ENCODE measurements at regions not wholly inside any gene's neighbourhood (a gene's known extent, or its start where the extent isn't known, plus 50 kb on each side); places are given as distances from the start of the nearest gene placed in this dataset.

DNA sequence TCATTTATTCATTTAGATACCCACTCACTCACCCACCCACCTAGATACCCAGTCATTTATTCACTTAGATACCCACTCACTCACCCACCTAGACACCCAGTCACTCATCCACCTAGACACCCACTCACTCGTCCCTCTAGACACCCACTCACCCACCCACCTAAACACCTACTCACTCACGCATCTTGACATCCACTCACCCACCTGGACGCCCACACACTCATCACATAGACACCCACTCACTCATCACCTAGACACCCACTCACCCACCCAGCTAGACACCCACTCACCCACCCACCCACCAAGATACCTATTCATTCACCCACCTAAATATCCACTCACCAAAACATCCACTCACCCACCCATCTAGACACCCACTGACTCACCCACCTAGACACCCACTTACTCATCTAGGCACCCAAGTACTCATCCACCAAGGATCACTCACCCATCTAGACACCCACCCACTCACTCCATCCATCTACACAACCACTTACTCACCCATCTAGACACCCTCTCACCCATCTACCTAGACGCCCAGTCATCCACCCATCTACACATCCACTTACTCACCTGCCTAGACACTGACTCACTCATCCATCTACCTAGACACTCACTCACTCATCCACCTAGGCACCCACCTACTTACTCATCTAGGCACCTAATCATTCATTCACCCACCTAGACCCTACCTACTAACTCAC is 723.7 kb upstream of the RAB6C start:
- H3K27me3 ChIP-seq: no peaks in the 10 kb centered on the region
- TF ChIP-seq, protein P1, sequence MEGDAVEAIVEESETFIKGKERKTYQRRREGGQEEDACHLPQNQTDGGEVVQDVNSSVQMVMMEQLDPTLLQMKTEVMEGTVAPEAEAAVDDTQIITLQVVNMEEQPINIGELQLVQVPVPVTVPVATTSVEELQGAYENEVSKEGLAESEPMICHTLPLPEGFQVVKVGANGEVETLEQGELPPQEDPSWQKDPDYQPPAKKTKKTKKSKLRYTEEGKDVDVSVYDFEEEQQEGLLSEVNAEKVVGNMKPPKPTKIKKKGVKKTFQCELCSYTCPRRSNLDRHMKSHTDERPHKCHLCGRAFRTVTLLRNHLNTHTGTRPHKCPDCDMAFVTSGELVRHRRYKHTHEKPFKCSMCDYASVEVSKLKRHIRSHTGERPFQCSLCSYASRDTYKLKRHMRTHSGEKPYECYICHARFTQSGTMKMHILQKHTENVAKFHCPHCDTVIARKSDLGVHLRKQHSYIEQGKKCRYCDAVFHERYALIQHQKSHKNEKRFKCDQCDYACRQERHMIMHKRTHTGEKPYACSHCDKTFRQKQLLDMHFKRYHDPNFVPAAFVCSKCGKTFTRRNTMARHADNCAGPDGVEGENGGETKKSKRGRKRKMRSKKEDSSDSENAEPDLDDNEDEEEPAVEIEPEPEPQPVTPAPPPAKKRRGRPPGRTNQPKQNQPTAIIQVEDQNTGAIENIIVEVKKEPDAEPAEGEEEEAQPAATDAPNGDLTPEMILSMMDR (IDR thresholded peaks at IDR 0.05): no peak
- TF ChIP-seq EP300 (IDR thresholded peaks at IDR 0.05) (no peak), POLR2A (IDR thresholded peaks at IDR 0.05) (no peak)
- no peak overlapping the region for H3K27ac ChIP-seq
- no peak for DNase-seq (ENCODE audit: low spot score in 2 of 2)
- H3K4me3 ChIP-seq: no peak overlapping the region
- no peaks in the 10 kb centered on the region for H3K36me3 ChIP-seq
- H3K9me3 ChIP-seq: peaks cover 0 to 26% (median 2%) of the 10 kb centered on the region in 4 donors
- 87 to 90% methylated on average over 4 of the region's 4 CpGs for WGBS, 2 donors
- peaks cover 0 to 5% (median 0%) of the 10 kb centered on the region in 4 donors for H3K4me1 ChIP-seq

DNA sequence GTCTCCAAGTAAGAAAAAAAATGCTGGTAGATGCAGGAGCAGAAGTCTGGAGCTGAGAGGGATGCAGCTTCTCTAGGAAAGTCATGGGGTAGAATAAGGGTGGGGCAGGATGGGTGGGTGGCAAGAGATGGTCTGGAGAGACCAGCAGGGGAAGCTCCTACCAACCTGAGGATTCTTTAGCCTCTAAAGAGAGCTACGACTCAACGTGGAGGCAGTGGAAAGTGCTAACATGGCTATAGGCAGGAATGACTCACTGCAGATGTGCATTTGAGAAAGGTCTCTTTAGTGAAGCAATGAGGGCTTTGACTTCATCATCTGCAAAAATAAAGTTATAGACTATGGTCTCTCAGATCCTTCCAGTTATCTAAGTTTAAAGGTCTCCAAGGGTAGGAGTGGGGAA is 722.8 kb upstream of the RAB6C start:
- Histone ChIP-seq H3K4me3 (no peak overlapping the region), H3K27me3 (no peaks in the 10 kb centered on the region), H3K36me3 (no peaks in the 10 kb centered on the region), H3K27ac (no peak overlapping the region), H3K4me1 (peaks cover 0 to 5% (median 0%) of the 10 kb centered on the region in 4 donors), H3K9me3 (peaks cover 0 to 26% (median 2%) of the 10 kb centered on the region in 4 donors)
- 70 to 81% methylated on average over 2 of the region's 2 CpGs for WGBS, 2 donors
- DNase-seq (ENCODE audit: low spot score in 2 of 2): no peak
- TF ChIP-seq, protein P1 (IDR thresholded peaks at IDR 0.05): no peak
- TF ChIP-seq EP300 (IDR thresholded peaks at IDR 0.05) (no peak), POLR2A (IDR thresholded peaks at IDR 0.05) (no peak)

DNA sequence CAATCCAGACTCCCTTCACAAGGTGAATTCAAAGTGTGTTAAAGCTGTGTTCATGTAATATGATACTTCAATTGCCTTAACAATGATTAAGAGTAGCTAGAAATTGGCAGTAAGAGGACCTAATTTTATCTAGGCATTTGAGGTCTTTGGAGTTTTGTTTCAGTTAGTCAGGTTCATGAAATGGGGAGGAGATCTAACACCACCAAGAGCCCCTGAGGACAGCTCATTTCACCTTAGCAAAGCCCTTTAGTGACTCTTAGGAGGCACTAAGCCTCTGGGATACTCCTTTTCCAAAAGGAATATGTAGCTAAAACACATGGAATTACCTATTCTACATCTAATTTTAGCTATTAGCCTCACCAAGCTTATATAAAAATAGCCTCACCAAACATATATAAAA is 716.5 kb upstream of the RAB6C start:
- H3K4me3 ChIP-seq: no peak overlapping the region
- TF ChIP-seq POLR2A (IDR thresholded peaks at IDR 0.05) (no peak), EP300 (IDR thresholded peaks at IDR 0.05) (no peak)
- TF ChIP-seq, protein P1 (IDR thresholded peaks at IDR 0.05): no peak
- no peaks in the 10 kb centered on the region for H3K4me1 ChIP-seq
- no peak overlapping the region for H3K27ac ChIP-seq
- no peak for DNase-seq (ENCODE audit: low spot score in 2 of 2)
- no peaks in the 10 kb centered on the region for H3K36me3 ChIP-seq
- no peaks in the 10 kb centered on the region for H3K27me3 ChIP-seq
- peaks cover 0 to 48% (median 2%) of the 10 kb centered on the region in 4 donors for H3K9me3 ChIP-seq

DNA sequence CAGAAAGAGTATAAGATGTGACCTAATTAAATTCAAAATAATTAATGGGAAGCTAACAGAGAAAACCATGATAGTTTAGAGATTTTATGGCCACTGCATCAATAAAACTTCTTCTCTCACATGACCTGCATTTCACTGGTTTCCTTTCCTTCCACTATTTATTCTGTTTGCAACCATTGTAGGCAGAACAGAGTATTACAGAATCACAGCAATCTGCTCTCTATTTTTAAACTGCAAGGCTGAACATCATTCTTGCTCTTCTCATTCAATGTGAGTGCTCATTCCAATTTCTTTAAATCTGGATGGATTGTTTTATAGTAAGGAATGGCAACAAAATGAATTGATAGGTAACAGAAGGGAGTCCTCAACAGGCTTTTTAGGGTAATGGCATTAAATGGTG is 715.5 kb upstream of the RAB6C start:
- H3K9me3 ChIP-seq: peaks cover 0 to 41% (median 0%) of the 10 kb centered on the region in 4 donors
- H3K27ac ChIP-seq: no peak overlapping the region
- no peak overlapping the region for H3K4me3 ChIP-seq
- H3K4me1 ChIP-seq: no peaks in the 10 kb centered on the region
- no peak for DNase-seq (ENCODE audit: low spot score in 2 of 2)
- TF ChIP-seq, protein P1 (IDR thresholded peaks at IDR 0.05): no peak
- TF ChIP-seq POLR2A (IDR thresholded peaks at IDR 0.05) (no peak), EP300 (IDR thresholded peaks at IDR 0.05) (no peak)
- H3K27me3 ChIP-seq: no peaks in the 10 kb centered on the region
- no peaks in the 10 kb centered on the region for H3K36me3 ChIP-seq

DNA sequence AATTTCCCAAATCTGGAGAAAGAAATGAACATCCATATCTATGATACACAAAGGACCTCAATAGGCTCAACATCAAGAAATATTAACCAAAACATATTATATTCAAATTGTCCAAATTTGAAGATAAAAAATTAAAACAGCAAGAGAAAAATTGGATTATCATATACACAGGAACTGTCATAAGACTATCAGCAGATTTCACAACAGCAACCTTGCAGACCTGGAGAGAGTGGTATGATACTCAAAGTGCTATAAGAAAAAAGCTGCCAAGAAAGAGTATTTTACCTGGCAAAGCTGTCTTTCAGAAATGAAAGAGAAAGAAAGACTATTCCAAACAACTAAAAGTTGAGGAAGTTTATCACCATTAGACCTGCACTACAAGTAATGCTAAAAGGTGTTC is 711.9 kb upstream of the RAB6C start:
- TF ChIP-seq EP300 (IDR thresholded peaks at IDR 0.05) (no peak), POLR2A (IDR thresholded peaks at IDR 0.05) (no peak)
- TF ChIP-seq, protein P1 (IDR thresholded peaks at IDR 0.05): no peak
- Histone ChIP-seq H3K27ac (no peak overlapping the region), H3K4me1 (no peaks in the 10 kb centered on the region), H3K4me3 (no peak overlapping the region), H3K27me3 (no peaks in the 10 kb centered on the region), H3K9me3 (peaks cover 0 to 35% (median 1%) of the 10 kb centered on the region in 4 donors), H3K36me3 (no peaks in the 10 kb centered on the region)
- no peak for DNase-seq (ENCODE audit: low spot score in 2 of 2)
